GM12878 (cell line): ENCODE measurements at regions not wholly inside any gene's neighbourhood (a gene's known extent, or its start where the extent isn't known, plus 50 kb on each side); places are given as distances from the start of the nearest gene placed in this dataset.

Experiments used
- ATAC-seq: fragments of 200-7000 bp; cut with Tn5 transposase; 3 replicates; pipeline ENCODE4 v1.9.1; 2020; ENCODE audit warnings: mild to moderate bottlenecking, moderate library complexity
- BruUV-seq: library from RNA; stranded (reverse); fragments of 400-500 nt; replicated peaks from 2 replicates; lab custom pipeline; 2021; lab: Mats Ljungman, UMichigan
- CTCF ChIA-PET: fragments of 300-600 bp; sonication (Branson Sonifier 250); formaldehyde crosslinking; extraction: SDS; loops from one replicate; lab custom pipeline; 2021; ENCODE audit warnings: inconsistent platforms; lab: Yijun Ruan, JAX
- POLR2A ChIA-PET: fragments of 350-600 bp; formaldehyde crosslinking; extraction: SDS; loops from one replicate; lab custom pipeline; 2021; ENCODE audit warnings: inconsistent platforms; lab: Charles Lee
- RAD21 ChIA-PET: fragments of 300-600 bp; sonication (Branson Sonifier 250); formaldehyde crosslinking; loops from one replicate; lab custom pipeline; 2023; ENCODE audit warnings: antibody characterized with exemption; ENCODE audit not compliant: unreplicated experiment; lab: Charles Lee
- SMC1A ChIA-PET: fragments of 300-600 bp; sonication (Branson Sonifier 250); formaldehyde crosslinking; loops from one replicate; lab custom pipeline; 2023; ENCODE audit not compliant: unreplicated experiment, uncharacterized antibody; lab: Charles Lee
- DNase-seq: peaks from one replicate; pipeline ENCODE4 v3.0.0-alpha.2; 2011; ENCODE audit warnings: low read depth, low spot score
- FAIRE-seq: peaks from 3 replicates; lab custom pipeline; 2011; peaks lifted over from hg19 to GRCh38; lab: Jason Lieb, UNC
- H2AFZ ChIP-seq: 2 replicates; pipeline ENCODE4 v1.6.0; 2011; ENCODE audit warnings: low read depth, low read length, control low read depth; ENCODE audit not compliant: control insufficient read depth
- H3K27ac ChIP-seq: 2 replicates; pipeline ENCODE4 v1.5.1; 2011; ENCODE audit warnings: control low read depth; ENCODE audit not compliant: control insufficient read depth, insufficient read depth
- H3K27me3 ChIP-seq, 2 experiments: replicated peaks in 1 of 2; 2 replicates each; pipeline versions ENCODE4 v1.6.0 to v1.6.1; 2011; ENCODE audit warnings: low read length in 1 of 2; ENCODE audit not compliant: control insufficient read depth in 2 of 2, insufficient read depth in 2 of 2
- H3K36me3 ChIP-seq, 2 experiments: 2 replicates each; pipeline ENCODE4 v1.5.1; 2011; ENCODE audit warnings: low read length in 1 of 2; ENCODE audit not compliant: control insufficient read depth in 2 of 2, insufficient read depth in 2 of 2
- H3K4me1 ChIP-seq: 2 replicates; pipeline ENCODE4 v1.6.1; 2011; ENCODE audit warnings: mild to moderate bottlenecking, low read length, moderate library complexity, mixed read lengths; ENCODE audit not compliant: control insufficient read depth, insufficient read depth
- H3K4me2 ChIP-seq: 2 replicates; pipeline ENCODE4 v1.6.0; 2011; ENCODE audit warnings: control low read depth; ENCODE audit not compliant: control insufficient read depth, insufficient read depth
- H3K4me3 ChIP-seq: fragments of 200-600 bp; sonication (generic); 2 replicates; pipeline ENCODE4 v1.5.1; 2016
- H3K79me2 ChIP-seq: 2 replicates; pipeline ENCODE4 v1.6.0; 2011; ENCODE audit warnings: low read length; ENCODE audit not compliant: control insufficient read depth, insufficient read depth
- H3K9ac ChIP-seq: 2 replicates; pipeline ENCODE4 v1.8.0; 2011; ENCODE audit warnings: low read length, control low read depth, mixed read lengths; ENCODE audit not compliant: control insufficient read depth, insufficient read depth
- H3K9me3 ChIP-seq: replicated peaks from 3 replicates; pipeline ENCODE4 v1.5.1; 2011; ENCODE audit warnings: mild to moderate bottlenecking, low read length; ENCODE audit not compliant: control insufficient read depth, insufficient read depth
- H4K20me1 ChIP-seq: 2 replicates; pipeline ENCODE4 v1.6.0; 2011; ENCODE audit not compliant: control insufficient read depth, insufficient read depth
- KAT2A ChIP-seq: conservative IDR thresholded peaks from 2 replicates; pipeline ENCODE4 v1.6.1; 2011; ENCODE audit warnings: low read depth, low read length; ENCODE audit not compliant: control insufficient read depth
- NBN ChIP-seq: fragments of 450-650 bp; IDR thresholded peaks from 2 replicates; pipeline ENCODE4 v1.6.1; 2016
- REST ChIP-seq: IDR thresholded peaks from 2 replicates; pipeline ENCODE4 v1.6.1; 2012; ENCODE audit warnings: mild to moderate bottlenecking, low read depth, low read length
- SIX5 ChIP-seq: IDR thresholded peaks from 2 replicates; pipeline ENCODE4 v1.6.1; 2011; ENCODE audit warnings: mild to moderate bottlenecking, low read depth, low read length, moderate library complexity; ENCODE audit not compliant: severe bottlenecking
- SPI1 ChIP-seq: IDR thresholded peaks from 2 replicates; pipeline ENCODE4 v1.6.1; 2011; ENCODE audit warnings: low read depth, mild to moderate bottlenecking, low read length, moderate library complexity, borderline replicate concordance; ENCODE audit not compliant: insufficient read depth
- ZBTB40 ChIP-seq: fragments of 450-650 bp; IDR thresholded peaks from 2 replicates; pipeline ENCODE4 v1.6.1; 2016; ENCODE audit warnings: mild to moderate bottlenecking, moderate library complexity, borderline replicate concordance
- ZNF207 ChIP-seq: fragments of 450-650 bp; IDR thresholded peaks from 2 replicates; pipeline ENCODE4 v1.6.1; 2014; ENCODE audit warnings: antibody characterized with exemption, mild to moderate bottlenecking, borderline replicate concordance
- WGBS: methylation state at CpG from one replicate; pipeline ENCODE4 v1.1.6; 2016; ENCODE audit warnings: low lambda C conversion rate; ENCODE audit not compliant: insufficient replicate concordance, insufficient coverage; ENCODE audit errors: missing lambda C conversion rate; 5-methylcytosine and 5-hydroxymethylcytosine counted together
- in situ Hi-C: fragments of 300-500 bp; cut with MboI; formaldehyde crosslinking; loops from 9 replicates; pipeline ENCODE4 v1.14.3; 2018; ENCODE audit warnings: mixed read lengths
- intact Hi-C: fragments of 100-400 bp; cut with micrococcal nuclease; formaldehyde crosslinking; loops from one replicate; pipeline ENCODE4 v1.14.2; 2022; ENCODE audit not compliant: unreplicated experiment

GRCh38 chr16:6841392-6841791, 491.3 kb upstream of the RBFOX1 start:
- Histone ChIP-seq H3K27ac (no peak overlapping the region), H3K4me3 (no peak overlapping the region), H2AFZ (no peak overlapping the region), H3K4me2 (no peak overlapping the region), H3K79me2 (no peaks in the 10 kb centered on the region), H3K27me3 (no peaks in the 10 kb centered on the region), H3K9ac (no peak overlapping the region), H3K9me3 (no peaks in the 10 kb centered on the region), H4K20me1 (no peaks in the 10 kb centered on the region), H3K36me3 (no peaks in the 10 kb centered on the region), H3K4me1 (no peaks in the 10 kb centered on the region)
- WGBS: 47% methylated on average over 6 of the region's 6 CpGs
- FAIRE-seq: no peak
- no TSS peak for BruUV-seq
- no peak for TF ChIP-seq ZNF207
- no peak for TF ChIP-seq SIX5
- no peak for TF ChIP-seq KAT2A
- TF ChIP-seq REST: no peak
- TF ChIP-seq ZBTB40: no peak
- no peak for TF ChIP-seq SPI1
- no peak for TF ChIP-seq NBN
- ChIA-PET RAD21 (no interaction called here), CTCF (no interaction called here), POLR2A (no interaction called here), SMC1A (no interaction called here)
- intact Hi-C loops (no loop called here), in situ Hi-C loops (no loop called here)
- ATAC-seq: no peak
- DNase-seq: no peak
